Neural progenitor cell (in vitro differentiated cells): ENCODE measurements at regions not wholly inside any gene's neighbourhood (a gene's known extent, or its start where the extent isn't known, plus 50 kb on each side); places are given as distances from the start of the nearest gene placed in this dataset.
A peak's percentile ranks its signal among the peaks of the same experiment; 100 is the strongest.

Experiments
- DNase-seq: peaks from one replicate; pipeline ENCODE4 v3.0.0-alpha.2; 2016; ENCODE audit warnings: low spot score
- H2AFZ ChIP-seq: fragments of 200-600 bp; sonication (generic); replicated peaks from 2 replicates; pipeline ENCODE4 v1.6.1; 2016; ENCODE audit warnings: antibody characterized with exemption
- H3F3A ChIP-seq: fragments of 200-600 bp; sonication (generic); 2 replicates; pipeline ENCODE4 v1.6.1; 2016; ENCODE audit warnings: antibody characterized with exemption, low read depth
- H3K27ac ChIP-seq: fragments of 200-600 bp; sonication (generic); 2 replicates; pipeline ENCODE4 v1.5.1; 2016; ENCODE audit warnings: mild to moderate bottlenecking
- H3K27me3 ChIP-seq: fragments of 200-600 bp; sonication (generic); 2 replicates; pipeline ENCODE4 v1.6.1; 2016; ENCODE audit warnings: mild to moderate bottlenecking, moderate library complexity
- H3K36me3 ChIP-seq: fragments of 200-600 bp; sonication (generic); 2 replicates; pipeline ENCODE4 v1.5.1; 2016
- H3K4me1 ChIP-seq: fragments of 200-600 bp; sonication (generic); 2 replicates; pipeline ENCODE4 v1.6.1; 2016; ENCODE audit warnings: mixed run types
- H3K4me2 ChIP-seq: fragments of 200-600 bp; sonication (generic); 2 replicates; pipeline ENCODE4 v1.6.1; 2016
- H3K4me3 ChIP-seq: fragments of 200-600 bp; sonication (generic); 2 replicates; pipeline ENCODE4 v1.5.1; 2016
- H3K79me2 ChIP-seq: fragments of 200-600 bp; sonication (generic); 2 replicates; pipeline ENCODE4 v1.6.1; 2016; ENCODE audit warnings: low read depth
- H3K9ac ChIP-seq: fragments of 200-600 bp; sonication (generic); 2 replicates; pipeline ENCODE4 v1.6.1; 2016
- H3K9me3 ChIP-seq: fragments of 200-600 bp; sonication (generic); 2 replicates; pipeline ENCODE4 v1.5.1; 2016; ENCODE audit warnings: low read depth
- H4K20me1 ChIP-seq: fragments of 200-600 bp; sonication (generic); 2 replicates; pipeline ENCODE4 v1.6.1; 2016; ENCODE audit warnings: low read depth
- H3K27ac Mint-ChIP-seq: 3 replicates; pipeline ENCODE4 v1.8.0; 2021; ENCODE audit warnings: mixed read lengths
- H3K27me3 Mint-ChIP-seq: 2 replicates; pipeline ENCODE4 v1.8.0; 2022; ENCODE audit warnings: low read depth, mild to moderate bottlenecking, inconsistent platforms, moderate library complexity, mixed read lengths; ENCODE audit not compliant: insufficient read depth
- H3K36me3 Mint-ChIP-seq: 3 replicates; pipeline ENCODE4 v1.8.0; 2021; ENCODE audit warnings: mixed read lengths
- H3K4me1 Mint-ChIP-seq: 3 replicates; pipeline ENCODE4 v1.8.0; 2021; ENCODE audit warnings: mixed read lengths
- H3K4me3 Mint-ChIP-seq: 3 replicates; pipeline ENCODE4 v1.8.0; 2021; ENCODE audit warnings: mild to moderate bottlenecking, moderate library complexity, mixed read lengths
- H3K9me3 Mint-ChIP-seq: 3 replicates; pipeline ENCODE4 v1.8.0; 2020; ENCODE audit warnings: mixed read lengths
- EZH2 ChIP-seq: fragments of 200-600 bp; sonication (generic); IDR thresholded peaks from 2 replicates; pipeline ENCODE4 v1.6.1; 2017; ENCODE audit warnings: antibody characterized with exemption, mild to moderate bottlenecking, moderate library complexity
- EZH2phosphoT487 ChIP-seq: fragments of 200-600 bp; sonication (generic); IDR thresholded peaks from 2 replicates; pipeline ENCODE4 v1.6.1; 2017; ENCODE audit warnings: antibody characterized with exemption
- TF ChIP-seq, protein P1 (sequence below): fragments of 200-600 bp; sonication (generic); IDR thresholded peaks from 2 replicates; pipeline ENCODE4 v1.5.1; 2017; ENCODE audit warnings: antibody characterized with exemption, mild to moderate bottlenecking

DNA sequence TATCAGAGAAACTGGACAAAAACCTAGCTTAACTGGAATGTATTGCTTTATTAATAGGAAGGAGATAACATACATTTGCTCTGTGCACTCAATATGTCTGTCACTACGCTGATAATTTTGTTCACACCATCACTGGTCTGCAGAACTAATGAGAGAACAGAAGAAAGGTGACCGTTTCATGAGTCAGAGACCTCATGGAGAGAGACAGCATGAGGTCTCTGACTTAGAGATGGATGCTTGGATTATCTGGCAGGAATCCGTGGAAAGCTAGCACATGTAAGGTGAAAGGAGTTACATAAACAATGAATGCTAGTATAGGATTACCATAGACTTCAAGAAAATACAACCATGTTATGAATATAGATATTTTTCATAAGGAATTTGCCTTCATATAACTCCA lies 947.3 kb downstream of the IPMK start:
- peaks cover 5% of the 10 kb centered on the region for H3K4me1 ChIP-seq
- no peak overlapping the region for H2AFZ ChIP-seq
- H4K20me1 ChIP-seq = no peaks in the 10 kb centered on the region
- no peaks in the 10 kb centered on the region for H3K27me3 ChIP-seq
- H3K9me3 ChIP-seq = no peaks in the 10 kb centered on the region
- no peak overlapping the region for H3K4me2 ChIP-seq
- H3K27ac ChIP-seq = no peak overlapping the region
- Mint-ChIP-seq H3K4me1 (peaks cover 5% of the 10 kb centered on the region), H3K27me3 (peaks cover 5% of the 10 kb centered on the region), H3K36me3 (no peaks in the 10 kb centered on the region), H3K9me3 (peaks cover 4% of the 10 kb centered on the region), H3K4me3 (no peak overlapping the region), H3K27ac (no peak overlapping the region)
- no peaks in the 10 kb centered on the region for H3K36me3 ChIP-seq
- no peaks in the 10 kb centered on the region for H3F3A ChIP-seq
- H3K9ac ChIP-seq = no peak overlapping the region
- H3K79me2 ChIP-seq = no peaks in the 10 kb centered on the region
- no peak for DNase-seq
- no peak for TF ChIP-seq EZH2
- TF ChIP-seq EZH2phosphoT487 = no peak
- TF ChIP-seq, protein P1, sequence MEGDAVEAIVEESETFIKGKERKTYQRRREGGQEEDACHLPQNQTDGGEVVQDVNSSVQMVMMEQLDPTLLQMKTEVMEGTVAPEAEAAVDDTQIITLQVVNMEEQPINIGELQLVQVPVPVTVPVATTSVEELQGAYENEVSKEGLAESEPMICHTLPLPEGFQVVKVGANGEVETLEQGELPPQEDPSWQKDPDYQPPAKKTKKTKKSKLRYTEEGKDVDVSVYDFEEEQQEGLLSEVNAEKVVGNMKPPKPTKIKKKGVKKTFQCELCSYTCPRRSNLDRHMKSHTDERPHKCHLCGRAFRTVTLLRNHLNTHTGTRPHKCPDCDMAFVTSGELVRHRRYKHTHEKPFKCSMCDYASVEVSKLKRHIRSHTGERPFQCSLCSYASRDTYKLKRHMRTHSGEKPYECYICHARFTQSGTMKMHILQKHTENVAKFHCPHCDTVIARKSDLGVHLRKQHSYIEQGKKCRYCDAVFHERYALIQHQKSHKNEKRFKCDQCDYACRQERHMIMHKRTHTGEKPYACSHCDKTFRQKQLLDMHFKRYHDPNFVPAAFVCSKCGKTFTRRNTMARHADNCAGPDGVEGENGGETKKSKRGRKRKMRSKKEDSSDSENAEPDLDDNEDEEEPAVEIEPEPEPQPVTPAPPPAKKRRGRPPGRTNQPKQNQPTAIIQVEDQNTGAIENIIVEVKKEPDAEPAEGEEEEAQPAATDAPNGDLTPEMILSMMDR = no peak
- no peak overlapping the region for H3K4me3 ChIP-seq

DNA sequence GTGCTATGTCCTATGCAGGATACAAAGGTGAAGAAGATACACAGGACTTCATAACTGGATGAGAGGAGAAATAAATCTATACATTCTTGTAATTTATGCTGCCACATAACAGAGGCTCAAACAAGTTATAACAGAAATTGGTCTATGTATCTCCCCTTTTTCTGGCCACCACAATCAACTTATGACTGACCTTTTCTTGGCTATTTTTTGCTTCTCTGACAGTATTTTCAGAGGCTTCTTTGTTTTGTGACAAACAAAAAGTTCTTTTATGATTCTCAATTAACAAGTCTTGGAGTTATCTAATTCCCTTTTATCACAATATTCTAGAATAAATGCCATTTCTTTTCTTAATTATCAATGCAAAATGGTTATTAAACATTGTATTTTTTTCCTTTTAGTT lies 953.0 kb upstream of the ZWINT start:
- Mint-ChIP-seq H3K27ac (no peak overlapping the region), H3K9me3 (no peaks in the 10 kb centered on the region), H3K27me3 (no peaks in the 10 kb centered on the region), H3K4me1 (no peaks in the 10 kb centered on the region), H3K4me3 (no peak overlapping the region), H3K36me3 (no peaks in the 10 kb centered on the region)
- Histone ChIP-seq H3K4me3 (no peak overlapping the region), H3K27ac (no peak overlapping the region), H3K9ac (no peak overlapping the region), H3K79me2 (no peaks in the 10 kb centered on the region), H3F3A (no peaks in the 10 kb centered on the region), H3K9me3 (no peaks in the 10 kb centered on the region), H3K4me2 (no peak overlapping the region), H4K20me1 (no peaks in the 10 kb centered on the region), H3K36me3 (no peaks in the 10 kb centered on the region), H3K27me3 (no peaks in the 10 kb centered on the region), H2AFZ (no peak overlapping the region), H3K4me1 (no peaks in the 10 kb centered on the region)
- DNase-seq = no peak
- no peak for TF ChIP-seq EZH2

DNA sequence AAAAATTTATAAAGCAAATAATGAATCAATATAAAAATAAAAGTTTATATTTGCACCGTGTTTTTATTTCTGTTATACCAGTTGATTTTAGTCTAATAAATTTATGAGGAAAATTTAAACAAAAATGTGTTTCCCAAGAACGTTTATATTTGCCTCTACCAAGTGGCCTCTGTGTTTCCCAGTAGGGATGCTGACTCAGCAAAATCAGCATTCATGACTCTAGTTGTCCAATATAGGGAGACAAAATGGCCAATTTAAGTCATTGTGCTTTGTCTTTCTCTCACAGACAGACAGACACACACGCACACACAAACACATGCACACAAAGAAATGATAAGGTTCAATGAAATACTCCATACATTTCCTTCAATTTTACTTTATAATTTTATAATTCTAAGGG lies 942.5 kb upstream of the ZWINT start:
- Histone ChIP-seq H3K4me1 (no peaks in the 10 kb centered on the region), H3F3A (no peaks in the 10 kb centered on the region), H3K27me3 (no peaks in the 10 kb centered on the region), H3K4me3 (no peak overlapping the region), H2AFZ (no peak overlapping the region), H3K9ac (no peak overlapping the region), H3K79me2 (no peaks in the 10 kb centered on the region), H3K36me3 (no peaks in the 10 kb centered on the region), H3K27ac (no peak overlapping the region), H3K9me3 (no peaks in the 10 kb centered on the region), H3K4me2 (no peak overlapping the region), H4K20me1 (no peaks in the 10 kb centered on the region)
- H3K4me3 Mint-ChIP-seq = no peak overlapping the region
- peak; percentile 4 for DNase-seq
- no peak overlapping the region for H3K27ac Mint-ChIP-seq
- no peaks in the 10 kb centered on the region for H3K9me3 Mint-ChIP-seq
- no peaks in the 10 kb centered on the region for H3K36me3 Mint-ChIP-seq
- no peaks in the 10 kb centered on the region for H3K27me3 Mint-ChIP-seq
- H3K4me1 Mint-ChIP-seq = no peaks in the 10 kb centered on the region
- TF ChIP-seq, protein P1 = no peak
- TF ChIP-seq EZH2phosphoT487 (no peak), EZH2 (no peak)

DNA sequence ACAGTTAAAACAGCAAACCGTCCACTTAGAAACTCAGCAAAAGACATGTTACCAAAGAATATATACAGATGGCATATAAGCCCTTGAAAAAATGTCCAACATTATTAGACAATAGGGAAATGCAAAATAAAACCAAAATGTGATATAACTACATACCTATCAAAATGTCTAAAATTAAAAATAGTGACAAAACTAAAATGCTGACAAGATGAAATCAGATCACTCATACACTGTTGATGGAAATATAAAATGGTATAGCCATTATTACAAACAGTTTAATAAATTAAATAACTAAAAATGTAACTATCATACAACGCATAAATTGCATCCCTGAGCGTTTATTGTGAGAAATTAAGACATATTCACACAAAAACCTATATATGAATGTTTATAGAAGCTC lies 939.7 kb upstream of the ZWINT start:
- Histone ChIP-seq H3K4me1 (no peaks in the 10 kb centered on the region), H3F3A (no peaks in the 10 kb centered on the region), H3K4me3 (no peak overlapping the region), H3K27me3 (no peaks in the 10 kb centered on the region), H3K9ac (no peak overlapping the region), H3K9me3 (no peaks in the 10 kb centered on the region), H3K36me3 (peaks cover 7% of the 10 kb centered on the region), H4K20me1 (no peaks in the 10 kb centered on the region), H3K79me2 (no peaks in the 10 kb centered on the region), H2AFZ (no peak overlapping the region), H3K27ac (no peak overlapping the region), H3K4me2 (no peak overlapping the region)
- H3K27me3 Mint-ChIP-seq = no peaks in the 10 kb centered on the region
- TF ChIP-seq EZH2 = no peak
- TF ChIP-seq, protein P1 = no peak
- TF ChIP-seq EZH2phosphoT487 = no peak
- H3K4me1 Mint-ChIP-seq = no peaks in the 10 kb centered on the region
- DNase-seq = no peak
- no peaks in the 10 kb centered on the region for H3K9me3 Mint-ChIP-seq
- no peak overlapping the region for H3K4me3 Mint-ChIP-seq
- H3K27ac Mint-ChIP-seq = no peak overlapping the region
- no peaks in the 10 kb centered on the region for H3K36me3 Mint-ChIP-seq
